ENCODE measurements at regions not wholly inside any gene's neighbourhood (a gene's known extent, or its start where the extent isn't known, plus 50 kb on each side); places are given as distances from the start of the nearest gene placed in this dataset.

GRCh38 chr11:90845799-90846198 is 623.0 kb upstream of the CHORDC1 start:
- TF ChIP-seq CTCF (IDR thresholded peaks at IDR 0.05) (no peak), POLR2A (IDR thresholded peaks at IDR 0.05) (no peak)
